ENCODE measurements at regions not wholly inside any gene's neighbourhood (a gene's known extent, or its start where the extent isn't known, plus 50 kb on each side); places are given as distances from the start of the nearest gene placed in this dataset.

- TF ChIP-seq, protein P1, sequence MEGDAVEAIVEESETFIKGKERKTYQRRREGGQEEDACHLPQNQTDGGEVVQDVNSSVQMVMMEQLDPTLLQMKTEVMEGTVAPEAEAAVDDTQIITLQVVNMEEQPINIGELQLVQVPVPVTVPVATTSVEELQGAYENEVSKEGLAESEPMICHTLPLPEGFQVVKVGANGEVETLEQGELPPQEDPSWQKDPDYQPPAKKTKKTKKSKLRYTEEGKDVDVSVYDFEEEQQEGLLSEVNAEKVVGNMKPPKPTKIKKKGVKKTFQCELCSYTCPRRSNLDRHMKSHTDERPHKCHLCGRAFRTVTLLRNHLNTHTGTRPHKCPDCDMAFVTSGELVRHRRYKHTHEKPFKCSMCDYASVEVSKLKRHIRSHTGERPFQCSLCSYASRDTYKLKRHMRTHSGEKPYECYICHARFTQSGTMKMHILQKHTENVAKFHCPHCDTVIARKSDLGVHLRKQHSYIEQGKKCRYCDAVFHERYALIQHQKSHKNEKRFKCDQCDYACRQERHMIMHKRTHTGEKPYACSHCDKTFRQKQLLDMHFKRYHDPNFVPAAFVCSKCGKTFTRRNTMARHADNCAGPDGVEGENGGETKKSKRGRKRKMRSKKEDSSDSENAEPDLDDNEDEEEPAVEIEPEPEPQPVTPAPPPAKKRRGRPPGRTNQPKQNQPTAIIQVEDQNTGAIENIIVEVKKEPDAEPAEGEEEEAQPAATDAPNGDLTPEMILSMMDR (IDR thresholded peaks at IDR 0.05), result no peak
- TF ChIP-seq POLR2A (IDR thresholded peaks at IDR 0.05), result no peak
Measured at GRCh38 chrX:87078231-87078630, 439.4 kb upstream of the KLHL4 start.
